GM18511 (cell line): ENCODE measurements at regions not wholly inside any gene's neighbourhood (a gene's known extent, or its start where the extent isn't known, plus 50 kb on each side); places are given as distances from the start of the nearest gene placed in this dataset.
"Not testable (repeated sequence)": the region's sequence is repeated elsewhere in the genome, so short reads cannot be mapped to it uniquely, and the experiment has no call there.

Experiments used
- ATAC-seq: cut with Tn5 transposase; IDR thresholded peaks from one replicate; pipeline ENCODE4 v1.9.1; 2021; ENCODE audit warnings: mild to moderate bottlenecking, moderate library complexity; ENCODE audit not compliant: unreplicated experiment

GRCh38 chr14:34103176-34103575 lies 152.3 kb upstream of the EGLN3 start:
- ATAC-seq = no peak

DNA sequence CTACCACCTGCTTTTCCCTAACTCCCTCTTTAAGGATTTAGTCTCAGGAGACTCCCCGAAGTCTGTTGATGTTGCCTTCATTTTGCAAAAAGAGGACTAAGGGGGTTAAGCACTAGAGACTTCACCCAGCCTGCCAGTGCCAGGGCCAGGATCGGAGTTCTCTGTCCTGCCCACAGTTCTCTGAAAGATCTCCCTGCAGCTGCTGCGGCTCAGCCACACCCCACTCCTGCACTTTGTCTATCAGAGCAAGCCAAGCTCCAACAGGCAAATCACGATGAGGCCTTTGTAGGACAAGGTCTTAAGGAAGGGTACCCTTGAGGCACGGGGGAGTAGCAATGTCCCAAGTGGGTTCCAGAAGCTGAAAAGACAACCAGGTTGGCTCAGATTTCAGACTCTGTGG lies 148.8 kb upstream of the EGLN3 start:
- no peak for ATAC-seq

GRCh38 chr14:34098985-34099349 lies 148.1 kb upstream of the EGLN3 start:
- peak; percentile 19 for ATAC-seq

GRCh38 chr14:34098045-34098984 lies 147.4 kb upstream of the EGLN3 start:
- ATAC-seq = peak; percentile 58

DNA sequence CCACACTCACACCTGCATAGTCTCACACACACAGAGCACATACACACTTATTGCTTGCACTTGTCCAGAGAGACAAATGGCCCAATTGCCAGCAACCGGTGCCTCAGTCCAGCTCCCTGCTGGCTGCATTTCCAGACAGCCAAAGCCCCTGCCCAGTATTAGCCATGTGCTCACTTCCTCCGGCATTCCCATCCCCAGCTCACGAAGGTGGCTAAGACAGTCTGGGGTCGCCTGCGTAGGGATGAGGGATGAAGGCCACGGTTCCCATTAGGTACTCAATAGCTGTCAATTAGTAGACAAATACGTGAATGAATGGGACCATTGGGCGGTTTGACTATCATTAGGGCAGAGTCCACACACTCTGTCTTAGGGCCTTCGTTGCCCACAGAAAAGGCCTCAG lies 146.8 kb upstream of the EGLN3 start:
- ATAC-seq = no peak

- no peak for ATAC-seq
These were observed 143.5 kb upstream of the EGLN3 start for GRCh38 chr14:34094384-34094783.

DNA sequence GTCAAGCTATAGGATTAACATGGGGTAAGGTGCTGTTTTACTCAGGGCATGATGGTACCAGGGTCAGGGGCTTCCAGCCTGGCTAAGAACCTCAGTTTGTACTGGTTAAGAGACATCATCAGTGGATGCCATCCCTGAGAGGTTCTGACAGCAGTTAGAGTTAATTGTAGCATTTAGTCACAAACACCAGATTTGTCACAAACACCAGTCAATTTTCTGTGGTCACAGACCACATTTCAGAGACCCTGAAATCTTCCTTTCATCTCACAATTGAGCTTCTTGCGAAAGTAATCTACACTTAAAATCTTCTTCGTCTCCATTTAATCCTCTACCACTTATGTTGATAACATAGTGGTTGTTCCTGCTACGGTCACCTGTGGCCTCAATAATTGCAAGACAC lies 143.0 kb upstream of the EGLN3 start:
- ATAC-seq = no peak

DNA sequence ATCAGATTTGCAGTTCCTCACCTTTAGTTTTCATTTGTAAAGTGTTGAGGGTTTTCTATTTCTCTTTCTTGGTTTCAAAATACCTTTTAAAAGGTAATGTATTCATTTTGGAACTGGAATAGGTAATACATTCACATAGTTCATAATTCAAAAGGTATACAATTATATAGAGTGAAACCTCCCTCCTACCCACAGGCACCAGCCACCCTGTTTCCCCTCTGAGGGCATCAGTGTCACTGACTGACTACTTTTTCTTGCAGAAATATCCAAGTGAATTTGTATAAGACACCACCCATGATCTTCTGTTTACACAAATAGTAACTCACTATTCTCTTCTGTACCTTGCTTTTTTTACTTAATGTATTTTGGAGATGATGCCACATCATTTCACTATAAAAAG lies 139.6 kb upstream of the EGLN3 start:
- no peak for ATAC-seq

DNA sequence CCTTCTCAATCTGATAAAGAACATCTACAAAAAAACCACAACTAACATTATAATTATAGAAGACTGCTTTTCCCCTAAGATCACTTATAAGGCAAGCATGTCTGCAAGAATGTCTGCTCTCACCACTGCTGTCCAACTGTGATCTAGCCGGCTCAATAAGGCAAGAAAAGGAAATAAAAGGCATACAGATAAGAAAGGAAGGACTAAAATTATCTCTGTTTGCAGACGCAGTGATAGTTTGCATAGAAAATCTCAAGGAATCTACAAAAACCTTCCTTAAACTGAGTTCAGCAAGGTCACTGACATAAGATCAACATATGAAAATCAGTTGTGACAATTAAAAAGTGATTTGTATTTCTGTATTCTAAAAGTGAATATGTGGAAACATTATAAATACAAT lies 138.0 kb upstream of the EGLN3 start:
- ATAC-seq = no peak

- peak; percentile 59 for ATAC-seq
These were observed 136.7 kb upstream of the EGLN3 start for GRCh38 chr14:34087571-34087970.

- no peak for ATAC-seq
These were observed 135.4 kb upstream of the EGLN3 start for GRCh38 chr14:34086223-34086757.

DNA sequence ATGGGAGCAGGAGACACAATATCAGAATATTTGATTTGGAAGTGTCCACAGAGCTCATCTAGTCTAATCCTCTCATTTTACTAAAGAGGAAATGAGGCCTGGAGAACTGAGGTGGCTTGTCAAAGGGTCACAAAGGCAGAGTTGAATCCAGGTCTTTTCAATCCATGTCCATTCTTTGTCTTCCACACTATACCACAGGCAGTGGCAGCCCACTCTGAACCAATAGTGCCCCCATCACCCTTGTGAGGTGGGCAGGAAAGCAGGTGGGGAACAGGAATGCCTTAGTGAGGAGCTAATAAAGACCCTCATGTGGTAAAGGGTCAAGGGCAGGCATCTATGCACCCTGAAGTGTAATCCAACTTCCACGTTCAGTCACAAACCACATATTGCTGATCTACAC lies 134.8 kb upstream of the EGLN3 start:
- ATAC-seq = no peak

DNA sequence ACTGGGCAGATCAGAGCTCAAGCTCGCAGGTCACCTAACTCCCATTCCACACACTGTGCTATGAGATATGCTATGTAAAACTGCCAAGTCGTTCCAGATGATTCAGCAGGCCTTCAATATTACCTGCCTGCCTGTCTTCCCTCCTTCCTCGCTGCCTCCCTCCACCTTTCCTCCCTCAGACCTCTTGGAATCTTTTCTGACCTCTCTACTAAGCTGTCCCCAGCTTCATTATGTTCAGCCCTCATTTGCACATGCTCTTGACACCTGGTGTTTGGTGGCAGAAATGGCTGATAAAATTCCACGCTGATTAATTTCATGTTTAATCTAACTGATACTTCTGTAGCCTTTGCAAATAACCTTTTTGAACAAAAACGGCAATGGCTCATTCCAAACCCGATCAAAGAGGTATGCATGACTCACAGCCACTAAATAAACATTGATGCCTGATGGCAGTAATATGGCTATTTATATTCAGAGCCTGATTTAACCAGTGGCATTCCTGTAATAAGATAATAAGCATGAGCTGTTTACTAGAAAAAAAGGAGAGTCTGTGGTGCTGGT lies 130.8 kb upstream of the EGLN3 start:
- ATAC-seq = no peak

DNA sequence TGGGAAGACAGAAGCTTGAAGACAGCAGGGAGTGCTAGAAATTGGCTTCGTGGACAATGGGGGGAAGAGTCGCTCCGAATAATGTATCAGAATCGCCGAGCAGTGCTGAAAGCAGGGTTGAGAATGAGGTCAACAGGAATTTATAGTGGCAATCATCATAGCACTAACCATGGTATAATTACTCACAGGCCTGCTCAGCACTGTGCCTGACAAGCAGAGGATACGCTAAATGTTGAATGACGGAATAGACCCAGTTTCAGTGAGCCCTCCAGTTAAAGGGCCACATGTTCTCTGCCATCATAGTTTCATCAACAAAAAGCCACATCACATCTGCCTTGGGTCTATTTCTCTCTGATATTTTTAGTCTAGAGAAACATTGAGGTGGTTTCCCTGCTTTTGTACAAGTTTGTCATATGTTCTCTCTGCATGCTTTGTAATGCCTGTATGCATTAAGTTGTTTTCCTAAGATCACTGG lies 130.3 kb upstream of the EGLN3 start:
- peak; percentile 55 for ATAC-seq

DNA sequence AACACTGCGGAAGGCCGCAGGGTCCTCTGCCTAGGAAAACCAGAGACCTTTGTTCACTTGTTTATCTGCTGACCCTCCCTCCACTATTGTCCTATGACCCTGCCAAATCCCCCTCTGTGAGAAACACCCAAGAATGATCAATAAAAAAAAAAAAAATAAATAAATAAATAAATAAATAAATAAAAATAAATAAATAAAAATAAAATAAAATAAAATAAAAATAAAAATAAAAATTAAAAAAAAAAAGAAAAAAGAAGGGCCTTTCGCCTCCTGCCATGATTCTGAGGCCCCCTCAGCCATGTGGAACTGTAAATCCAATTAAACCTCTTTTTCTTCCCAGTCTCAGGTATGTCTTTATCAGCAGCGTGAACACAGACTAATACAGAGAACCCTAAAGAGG lies 128.8 kb upstream of the EGLN3 start:
- not testable (repeated sequence) for ATAC-seq

DNA sequence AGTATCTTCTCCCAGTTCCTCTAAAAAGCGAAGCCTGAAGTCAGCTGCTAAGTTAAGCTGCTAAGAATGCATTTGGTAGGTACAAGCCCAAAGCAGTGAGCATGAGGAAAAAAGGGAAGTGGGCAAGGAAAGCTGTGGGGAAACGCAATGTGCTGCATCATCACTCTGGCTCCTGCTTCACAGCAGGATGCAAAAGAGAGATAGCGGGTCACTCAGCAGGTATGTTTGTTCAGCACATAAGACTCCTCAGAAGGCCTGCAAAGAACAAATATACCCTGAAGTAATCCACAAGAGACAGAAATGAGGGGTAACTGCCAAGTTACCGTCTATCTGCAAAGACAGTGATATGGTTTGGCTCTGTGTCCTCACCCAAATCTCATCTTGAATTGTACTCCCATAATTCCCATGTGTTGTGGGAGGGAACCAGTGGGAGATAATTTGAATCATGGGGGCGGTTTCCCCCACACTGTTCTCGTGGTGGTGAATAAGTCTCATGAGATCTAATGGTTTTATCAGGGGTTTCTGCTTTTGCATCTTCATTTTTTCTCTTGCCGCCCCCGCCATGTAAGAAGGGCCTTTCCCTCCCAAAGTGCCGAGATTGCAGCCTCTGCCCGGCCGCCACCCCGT lies 127.4 kb upstream of the EGLN3 start:
- ATAC-seq = no peak

DNA sequence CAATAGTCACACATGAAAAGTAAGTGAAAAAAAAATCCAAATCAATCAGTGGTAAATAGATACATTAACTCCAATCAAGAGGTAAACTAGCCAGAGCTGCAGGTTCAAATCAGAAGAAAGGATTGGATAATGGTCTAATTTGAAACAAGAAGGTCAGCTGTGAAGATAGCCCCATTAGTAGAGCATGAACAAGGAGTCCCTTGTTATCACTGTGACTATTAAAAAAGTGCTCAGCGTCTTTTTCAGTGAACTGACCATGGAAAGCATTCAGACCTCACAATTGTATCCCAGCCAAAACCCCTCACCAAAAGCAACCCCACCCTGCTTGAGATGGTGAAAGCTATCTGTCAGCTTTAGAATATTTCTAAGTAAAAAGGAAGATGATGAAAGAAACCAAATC lies 125.0 kb upstream of the EGLN3 start:
- ATAC-seq = no peak

GRCh38 chr14:34075042-34075744 lies 124.3 kb upstream of the EGLN3 start:
- ATAC-seq = peak; percentile 76

- no peak for ATAC-seq
These were observed 122.0 kb upstream of the EGLN3 start for GRCh38 chr14:34072921-34073320.

DNA sequence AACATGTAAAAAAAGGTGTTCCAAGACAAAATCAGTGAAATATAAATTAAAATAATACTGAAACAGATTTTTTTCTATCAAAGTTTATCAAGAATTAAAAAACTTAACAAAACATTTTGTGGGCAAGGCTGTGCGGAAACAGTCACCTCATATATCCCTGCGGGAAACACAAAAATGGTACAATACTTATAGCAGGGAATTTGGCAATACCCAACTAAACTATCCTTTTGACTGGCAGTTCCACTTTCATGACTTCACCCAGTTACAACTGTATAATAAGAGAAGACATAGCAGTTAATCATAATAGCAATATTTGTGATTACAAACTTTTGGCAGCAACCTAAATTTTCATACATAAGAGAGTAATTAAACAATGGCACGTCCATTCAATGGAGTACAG lies 121.5 kb upstream of the EGLN3 start:
- ATAC-seq = no peak

DNA sequence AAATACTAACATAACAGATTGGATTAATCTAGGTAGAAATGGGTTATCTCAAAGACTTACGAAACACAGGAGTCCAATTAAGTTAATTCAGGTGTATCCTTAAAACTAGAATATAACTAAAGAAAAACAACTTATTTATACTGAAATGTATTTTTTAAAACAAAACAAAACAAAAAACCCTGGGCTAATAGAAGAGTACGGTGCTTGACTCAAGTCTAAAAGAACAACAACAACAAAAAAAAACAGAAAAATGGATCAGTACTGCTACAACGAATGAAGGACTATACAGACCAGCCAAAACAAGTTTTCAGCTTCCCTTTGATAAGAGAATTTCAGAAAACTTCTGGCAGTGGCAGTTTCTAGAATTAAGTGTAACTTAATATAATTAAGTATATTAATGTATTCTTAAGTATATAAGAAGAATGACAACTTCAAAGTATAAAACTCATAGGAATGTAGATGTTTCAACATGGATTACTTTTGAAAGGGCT lies 120.1 kb upstream of the EGLN3 start:
- ATAC-seq = no peak
